Right cardiac atrium (tissue), 5 donors: ENCODE measurements at regions not wholly inside any gene's neighbourhood (a gene's known extent, or its start where the extent isn't known, plus 50 kb on each side); places are given as distances from the start of the nearest gene placed in this dataset.

Experiments
- ATAC-seq, 2 donors: fragments of 200-7000 bp; cut with Tn5 transposase; one replicate each; pipeline versions ENCODE4 v1.8.0 to v1.9.1; 2020; ENCODE audit warnings: moderate library complexity in 2 of 2, mild to moderate bottlenecking in 1 of 2
- DNase-seq, 3 donors: peaks; one replicate each; pipeline ENCODE4 v3.0.0-alpha.2; 2020
- H3K27ac ChIP-seq: one replicate; pipeline ENCODE4 v1.5.1; 2013; ENCODE audit warnings: mild to moderate bottlenecking, low read length, control low read depth, moderate library complexity
- H3K27me3 ChIP-seq: one replicate; pipeline ENCODE4 v1.6.1; 2013; ENCODE audit not compliant: control insufficient read depth, insufficient read depth
- H3K4me1 ChIP-seq: one replicate; pipeline ENCODE4 v1.6.1; 2013; ENCODE audit warnings: low read length; ENCODE audit not compliant: control insufficient read depth, insufficient read depth
- H3K4me3 ChIP-seq: one replicate; pipeline ENCODE4 v1.5.1; 2013; ENCODE audit warnings: low read length, control low read depth
- H3K9me3 ChIP-seq: one replicate; pipeline ENCODE4 v1.6.1; 2013; ENCODE audit warnings: low read length; ENCODE audit not compliant: control insufficient read depth
- WGBS: extraction: QIAGEN DNeasy Blood & Tissue Kit; methylation state at CpG from one replicate; pipeline ENCODE4 v1.1.7; 2013; 5-methylcytosine and 5-hydroxymethylcytosine counted together
- intact Hi-C, 4 donors: fragments of 100-400 bp; cut with DNase I; formaldehyde crosslinking; loops; one replicate each; pipeline versions ENCODE4 v1.11.0 to v1.14.0; 2022 to 2023
- donor health status: healthy with polysubstance abuse.
- donor health status: DM: no; HTN: yes; CAD: no.
- donor health status: DM: no; HTN: no; CAD: no.
- donor health status: DM: no; HTN: yes; CAD: no; lungs with severe emphysema.
- donor health status: DM: yes; HTN: yes; CAD: no.

DNA sequence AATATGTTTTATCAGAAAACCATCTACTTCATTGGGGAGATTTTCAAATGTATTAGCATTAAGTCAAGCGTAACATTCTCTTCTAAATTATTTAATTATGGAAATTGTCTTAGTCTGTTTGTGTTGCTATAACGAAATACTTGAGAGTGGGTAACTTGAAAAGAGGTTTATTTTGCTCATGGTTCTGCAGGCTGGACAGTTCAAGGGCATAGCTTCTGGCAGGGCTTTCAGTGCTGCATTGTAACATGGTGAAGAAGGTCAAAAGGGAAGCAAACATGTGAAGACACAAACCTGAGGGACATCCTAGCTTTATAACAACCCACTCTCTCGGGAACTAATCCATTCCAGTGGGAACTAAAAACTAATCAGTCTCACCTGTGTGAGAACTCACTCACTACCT, 84.3 kb upstream of the TMPO start:
- H3K27me3 ChIP-seq: no peaks in the 10 kb centered on the region
- intact Hi-C loops: no loop called here
- DNase-seq (no peak), ATAC-seq (no peak)
- H3K4me3 ChIP-seq: no peak overlapping the region
- H3K27ac ChIP-seq: no peak overlapping the region
- H3K9me3 ChIP-seq: no peaks in the 10 kb centered on the region
- WGBS: 97% methylated on average over 3 of the region's 3 CpGs
- no peaks in the 10 kb centered on the region for H3K4me1 ChIP-seq

DNA sequence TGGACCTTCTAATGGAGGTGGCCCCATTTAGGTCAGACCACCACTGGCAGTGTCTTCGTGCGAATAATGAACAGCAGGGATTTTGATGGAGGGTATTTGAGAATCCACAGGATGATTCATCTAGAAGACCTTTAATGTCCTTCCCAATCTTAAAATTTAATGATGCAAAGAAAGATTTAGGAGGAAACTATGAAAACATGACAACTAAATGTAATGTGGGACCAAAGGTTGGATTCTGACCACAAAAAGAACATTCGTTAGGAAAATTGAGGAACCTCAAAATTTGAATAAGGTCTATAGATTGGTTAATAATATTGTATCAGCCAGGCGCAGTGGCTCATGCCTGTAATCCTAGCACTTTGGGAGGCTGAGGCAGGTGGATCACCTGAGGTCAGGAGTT, 78.2 kb upstream of the TMPO start:
- peaks cover 9% of the 10 kb centered on the region for H3K4me1 ChIP-seq
- no peaks in the 10 kb centered on the region for H3K27me3 ChIP-seq
- H3K4me3 ChIP-seq: no peak overlapping the region
- DNase-seq (no peak), ATAC-seq (no peak)
- WGBS: 90% methylated on average over 4 of the region's 4 CpGs
- H3K27ac ChIP-seq: no peak overlapping the region
- intact Hi-C loops: no loop called here
- H3K9me3 ChIP-seq: no peaks in the 10 kb centered on the region

DNA sequence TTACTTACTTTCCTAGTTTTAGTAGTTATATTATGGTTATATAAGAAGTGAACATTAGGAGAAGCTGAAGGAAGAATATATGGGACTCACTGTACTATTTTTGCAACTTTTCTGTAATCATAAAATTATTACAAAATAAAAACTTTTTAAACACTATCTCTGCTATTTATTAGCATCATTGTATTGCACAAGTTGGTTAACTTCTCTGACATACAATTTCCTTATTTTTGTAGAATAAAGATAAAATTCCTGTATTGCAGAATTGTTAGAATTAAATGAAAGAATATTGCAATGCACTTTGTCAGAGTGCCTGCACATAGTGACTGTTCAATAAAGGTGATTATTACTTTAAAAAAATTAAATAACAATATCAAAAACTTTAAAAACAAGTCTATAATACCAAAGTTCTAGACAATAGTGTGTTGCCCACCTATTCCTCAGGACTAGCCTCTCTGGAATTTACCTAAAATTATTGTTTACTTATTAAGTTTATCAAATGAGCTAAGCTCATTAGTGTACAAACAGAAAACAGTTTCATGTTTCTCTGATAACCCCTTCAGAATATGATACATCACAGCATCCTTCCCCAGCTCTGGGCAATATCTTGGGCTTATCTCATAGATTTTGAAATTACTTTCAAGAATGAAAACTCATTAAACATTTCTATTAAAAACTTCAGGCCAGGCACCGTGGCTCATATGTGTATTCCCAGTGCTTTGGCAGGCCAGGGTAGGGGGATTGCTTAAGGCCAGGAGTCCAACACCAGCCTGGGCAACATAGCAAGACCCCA, 77.4 kb upstream of the TMPO start:
- Histone ChIP-seq H3K27me3 (no peaks in the 10 kb centered on the region), H3K4me3 (no peak overlapping the region), H3K9me3 (no peaks in the 10 kb centered on the region), H3K27ac (no peak overlapping the region), H3K4me1 (peaks cover 9% of the 10 kb centered on the region)
- WGBS: 69% methylated on average over 1 of the region's 1 CpG
- ATAC-seq (no peak), DNase-seq (no peak)
- intact Hi-C loops: no loop called here

DNA sequence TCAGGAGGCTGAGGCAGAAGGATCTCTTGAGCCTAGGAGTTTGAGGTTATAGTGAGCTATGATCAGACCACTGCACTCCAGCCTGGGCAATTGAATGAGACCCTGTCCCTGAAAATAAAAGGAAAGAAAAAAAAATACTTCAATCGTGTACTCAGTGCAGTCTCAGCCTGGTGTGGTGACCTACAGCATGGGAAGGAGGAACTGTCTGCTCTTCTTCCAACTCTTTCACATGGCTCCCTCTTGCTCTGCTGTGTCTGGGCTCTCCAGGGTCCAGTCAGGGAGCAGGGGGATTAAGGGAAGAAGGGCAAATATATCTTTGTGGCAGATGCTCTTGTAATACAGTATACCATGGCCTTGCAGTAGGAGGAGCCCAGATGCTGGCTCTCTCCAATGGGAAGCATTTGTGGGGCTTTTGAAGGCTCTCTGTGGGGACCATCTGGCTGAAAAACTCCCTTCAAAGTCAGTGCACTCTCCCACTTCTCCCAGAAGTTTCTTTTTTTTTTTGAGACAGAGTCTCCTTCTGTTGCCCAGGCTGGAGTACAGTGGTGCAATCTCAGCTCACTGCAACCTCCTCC, 76.6 kb upstream of the TMPO start:
- DNase-seq (no peak), ATAC-seq (peak; percentile 12 to 17)
- intact Hi-C loops: no loop called here
- WGBS: 40% methylated on average over 1 of the region's 1 CpG
- H3K4me1 ChIP-seq: peaks cover 9% of the 10 kb centered on the region
- H3K9me3 ChIP-seq: no peaks in the 10 kb centered on the region
- H3K27me3 ChIP-seq: no peaks in the 10 kb centered on the region
- no peak overlapping the region for H3K27ac ChIP-seq
- H3K4me3 ChIP-seq: no peak overlapping the region

DNA sequence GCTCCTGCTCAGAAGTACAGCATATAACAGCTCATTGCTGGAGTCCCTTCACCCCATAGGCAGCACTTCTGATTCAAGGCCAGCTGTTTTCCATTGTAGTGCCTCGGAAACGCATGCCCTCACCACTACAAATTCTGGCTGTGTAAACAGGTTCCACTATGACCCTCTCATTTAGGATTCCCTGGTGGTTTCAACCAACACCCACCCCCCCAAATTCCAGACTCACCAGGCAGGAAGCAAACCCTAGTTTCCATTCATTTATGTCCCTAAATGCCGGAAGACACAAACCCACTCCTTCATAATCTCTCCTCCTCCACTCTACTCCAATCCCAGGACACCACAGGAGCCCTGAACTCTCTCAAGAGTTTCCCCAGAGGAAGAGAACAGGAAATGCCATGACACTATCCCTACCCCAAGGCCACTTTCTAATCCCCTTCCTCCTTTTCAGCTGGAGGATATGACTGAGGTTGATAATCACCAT, 75.9 kb upstream of the TMPO start:
- Histone ChIP-seq H3K4me3 (no peak overlapping the region), H3K9me3 (no peaks in the 10 kb centered on the region), H3K27me3 (no peaks in the 10 kb centered on the region), H3K27ac (peak overlapping the region; percentile 73), H3K4me1 (peaks cover 9% of the 10 kb centered on the region)
- ATAC-seq: peak; percentile 83 to 89
- WGBS: 27% methylated on average over 3 of the region's 3 CpGs
- intact Hi-C loops: no loop called here
- DNase-seq: no peak

DNA sequence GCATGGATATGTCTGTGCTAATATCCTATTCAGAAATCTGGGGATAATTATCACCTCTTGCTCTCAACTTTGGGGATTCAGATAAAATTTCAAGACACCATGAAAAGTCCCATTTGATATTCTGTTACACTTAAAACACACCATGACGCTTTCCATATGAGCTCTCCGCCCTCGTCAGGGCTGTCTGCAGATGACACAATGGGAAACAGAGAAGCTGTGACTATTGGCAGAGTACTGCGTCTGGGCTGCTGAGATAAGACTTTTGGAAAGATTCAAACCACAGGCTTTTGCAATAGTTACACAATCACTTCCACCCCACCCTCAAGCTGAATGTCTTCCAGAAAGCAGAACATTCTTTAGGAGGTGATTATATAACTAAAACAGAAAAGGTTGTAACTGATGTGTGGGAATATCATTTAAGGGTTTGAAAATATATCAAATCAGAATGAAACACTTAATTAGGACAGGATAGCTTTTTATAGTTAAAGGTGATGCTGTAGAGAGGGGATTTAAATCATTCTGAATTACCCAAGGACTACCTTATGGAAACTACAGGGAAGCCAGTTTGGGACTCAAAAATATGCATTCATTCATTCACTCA, 75.3 kb upstream of the TMPO start:
- 4% methylated on average over 4 of the region's 4 CpGs for WGBS
- Histone ChIP-seq H3K4me1 (peaks cover 9% of the 10 kb centered on the region), H3K9me3 (no peaks in the 10 kb centered on the region), H3K27ac (peak overlapping the region; percentile 73), H3K27me3 (no peaks in the 10 kb centered on the region), H3K4me3 (no peak overlapping the region)
- peak; percentile 81 to 91 (median 84) for DNase-seq
- peak; percentile 98 to 99 for ATAC-seq
- intact Hi-C loops: no loop called here

DNA sequence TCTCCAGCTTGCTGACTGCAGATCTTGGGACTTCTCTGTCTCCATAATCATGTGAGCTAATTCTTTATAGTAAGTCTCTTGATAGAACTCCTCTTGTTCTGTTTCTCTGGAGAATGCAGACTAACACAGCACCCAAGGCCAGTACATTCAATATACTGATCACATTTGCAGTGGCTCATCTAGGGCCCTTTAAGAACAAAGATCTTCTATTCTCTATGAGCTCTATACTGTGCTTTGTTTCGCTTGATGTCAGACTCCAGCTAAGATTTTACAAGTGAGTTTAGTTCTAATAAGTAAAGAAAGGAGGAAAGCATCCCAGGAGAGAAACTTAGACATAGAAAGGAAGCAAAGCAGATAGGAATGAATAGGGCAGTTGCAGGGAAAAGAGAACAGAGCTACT, 69.3 kb upstream of the TMPO start:
- intact Hi-C loops: no loop called here
- Histone ChIP-seq H3K27me3 (no peaks in the 10 kb centered on the region), H3K9me3 (no peaks in the 10 kb centered on the region), H3K27ac (no peak overlapping the region), H3K4me3 (no peak overlapping the region), H3K4me1 (no peaks in the 10 kb centered on the region)
- no peak for ATAC-seq
- no peak for DNase-seq
- 63% methylated on average over 1 of the region's 1 CpG for WGBS

DNA sequence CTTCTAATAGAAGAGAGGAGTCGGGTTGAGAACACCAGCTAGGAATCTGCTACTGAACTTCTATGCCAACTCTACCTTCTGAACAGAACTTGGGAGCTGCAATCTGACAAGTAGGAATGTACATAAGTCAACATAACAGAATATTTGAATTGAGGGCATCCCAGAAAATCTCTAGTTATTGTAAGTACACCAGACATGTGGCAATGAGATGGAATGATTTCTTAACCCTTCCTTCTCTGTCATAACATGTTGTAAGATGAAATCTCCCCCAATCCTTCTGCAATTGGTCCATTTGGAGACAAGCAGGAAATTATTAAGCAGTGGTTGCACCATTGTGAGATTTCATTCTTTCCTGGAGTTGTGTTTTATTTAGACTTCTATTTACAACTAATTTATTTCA, 68.7 kb upstream of the TMPO start:
- H3K27ac ChIP-seq: no peak overlapping the region
- DNase-seq (no peak), ATAC-seq (no peak)
- WGBS: 34% methylated on average over 1 of the region's 1 CpG
- no peaks in the 10 kb centered on the region for H3K27me3 ChIP-seq
- H3K4me3 ChIP-seq: no peak overlapping the region
- H3K4me1 ChIP-seq: no peaks in the 10 kb centered on the region
- no peaks in the 10 kb centered on the region for H3K9me3 ChIP-seq
- intact Hi-C loops: no loop called here

DNA sequence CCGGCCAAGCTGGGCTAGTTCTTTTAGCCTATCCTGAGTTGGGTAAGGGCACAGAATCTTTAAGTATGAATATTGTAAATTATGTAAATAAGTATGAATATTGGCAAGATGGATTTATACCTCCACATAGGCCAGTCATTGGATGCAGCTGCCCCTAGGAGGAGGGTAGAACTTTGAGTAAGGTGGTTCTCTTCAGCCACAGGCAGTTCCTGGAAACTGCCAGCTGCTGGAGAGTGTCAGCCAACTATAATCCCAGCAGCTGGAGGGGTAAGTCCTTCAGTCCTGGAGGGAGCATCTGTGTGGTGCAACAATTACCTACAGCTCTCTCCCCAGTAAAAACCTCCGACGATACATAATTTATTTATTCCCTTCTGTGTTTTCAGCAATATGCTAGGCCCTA, 65.8 kb upstream of the TMPO start:
- Histone ChIP-seq H3K4me1 (no peaks in the 10 kb centered on the region), H3K4me3 (no peak overlapping the region), H3K27ac (no peak overlapping the region), H3K9me3 (no peaks in the 10 kb centered on the region), H3K27me3 (no peaks in the 10 kb centered on the region)
- WGBS: 93% methylated on average over 3 of the region's 3 CpGs
- DNase-seq: no peak
- intact Hi-C loops: no loop called here
- ATAC-seq: no peak

DNA sequence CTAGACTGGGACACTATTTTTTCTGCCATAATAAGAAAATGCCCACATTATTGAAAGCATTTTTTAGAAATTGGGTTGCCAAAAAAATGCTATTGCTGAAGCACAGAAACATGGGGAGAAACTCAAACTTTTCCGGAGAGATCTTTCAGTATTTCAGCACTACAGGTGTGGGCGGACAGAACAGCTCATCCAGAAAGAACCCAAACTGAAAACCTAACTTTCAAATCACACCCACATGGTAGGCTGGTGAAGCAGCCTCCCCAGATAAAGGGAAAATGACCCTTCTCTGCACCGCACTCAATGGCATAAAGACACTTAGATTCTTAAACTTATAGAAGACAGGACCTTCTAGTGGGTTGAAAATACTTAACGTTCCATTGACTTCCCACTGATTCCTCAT, 62.3 kb upstream of the TMPO start:
- no peak for ATAC-seq
- Histone ChIP-seq H3K9me3 (no peaks in the 10 kb centered on the region), H3K4me1 (no peaks in the 10 kb centered on the region), H3K4me3 (no peak overlapping the region), H3K27ac (no peak overlapping the region), H3K27me3 (no peaks in the 10 kb centered on the region)
- intact Hi-C loops: no loop called here
- 91% methylated on average over 4 of the region's 4 CpGs for WGBS
- no peak for DNase-seq

DNA sequence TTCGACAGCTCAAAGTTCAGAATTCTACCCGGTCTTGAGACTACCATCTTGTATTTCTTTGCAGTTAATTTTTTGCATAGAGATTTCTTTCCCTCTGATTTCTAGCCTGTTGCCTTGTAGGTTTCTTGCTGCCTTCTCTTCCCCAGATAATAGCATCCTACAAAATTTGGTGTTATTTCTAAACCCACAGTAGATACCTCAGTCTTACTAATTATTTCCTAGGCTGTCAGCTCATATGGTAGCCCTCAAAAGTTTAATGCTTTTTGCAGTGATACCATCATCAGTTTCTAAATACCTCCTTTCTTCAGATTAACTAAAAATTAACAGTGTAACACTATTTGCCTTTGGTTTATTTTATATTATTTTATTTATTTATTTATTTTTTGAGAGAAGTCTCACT, 61.9 kb upstream of the TMPO start:
- intact Hi-C loops: no loop called here
- no peaks in the 10 kb centered on the region for H3K4me1 ChIP-seq
- no peak overlapping the region for H3K4me3 ChIP-seq
- no peak for ATAC-seq
- no peak for DNase-seq
- H3K27ac ChIP-seq: no peak overlapping the region
- no peaks in the 10 kb centered on the region for H3K27me3 ChIP-seq
- WGBS: 88% methylated on average over 2 of the region's 2 CpGs
- H3K9me3 ChIP-seq: no peaks in the 10 kb centered on the region
